GM21526 (cell line): ENCODE measurements at regions not wholly inside any gene's neighbourhood (a gene's known extent, or its start where the extent isn't known, plus 50 kb on each side); places are given as distances from the start of the nearest gene placed in this dataset.

Experiments used
- ATAC-seq: cut with Tn5 transposase; IDR thresholded peaks from one replicate; pipeline ENCODE4 v1.9.1; 2021; ENCODE audit warnings: moderate library complexity; ENCODE audit not compliant: unreplicated experiment, low FRiP score

DNA sequence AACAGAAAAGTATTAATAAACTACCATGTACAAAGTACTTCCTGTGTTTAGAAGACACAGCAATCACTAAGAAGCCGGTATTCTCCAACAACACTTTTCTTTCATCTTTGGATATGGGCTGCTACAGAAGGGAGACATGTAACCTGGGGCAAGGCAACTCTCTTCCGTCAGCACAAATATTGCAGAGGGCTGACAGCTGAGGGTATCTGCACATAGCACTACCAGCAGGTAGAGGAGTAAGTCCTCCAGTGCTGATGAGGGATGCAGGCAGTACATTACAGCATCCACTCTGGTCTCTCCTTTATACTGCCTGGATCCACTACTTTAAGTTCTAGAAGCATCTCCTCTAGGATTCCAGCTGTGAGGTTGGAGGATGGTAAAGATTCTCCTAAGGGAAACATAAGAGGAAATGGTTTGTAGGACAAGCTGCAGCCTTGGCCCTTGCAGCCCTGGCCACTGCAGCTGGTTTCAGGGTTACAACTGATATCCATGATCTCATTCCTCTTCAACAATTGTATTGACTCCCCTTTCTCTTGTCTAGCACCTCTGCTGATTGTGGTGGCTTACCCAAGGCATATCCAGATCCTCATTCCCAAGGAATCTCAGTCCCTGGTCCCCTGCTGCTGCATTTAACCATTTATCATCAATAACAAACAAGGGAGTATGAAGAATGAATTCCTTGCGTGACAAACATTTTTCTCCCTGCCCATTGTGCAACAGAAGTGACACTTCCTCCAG is 110.7 kb upstream of the ADGRF1 start:
- ATAC-seq: no peak

DNA sequence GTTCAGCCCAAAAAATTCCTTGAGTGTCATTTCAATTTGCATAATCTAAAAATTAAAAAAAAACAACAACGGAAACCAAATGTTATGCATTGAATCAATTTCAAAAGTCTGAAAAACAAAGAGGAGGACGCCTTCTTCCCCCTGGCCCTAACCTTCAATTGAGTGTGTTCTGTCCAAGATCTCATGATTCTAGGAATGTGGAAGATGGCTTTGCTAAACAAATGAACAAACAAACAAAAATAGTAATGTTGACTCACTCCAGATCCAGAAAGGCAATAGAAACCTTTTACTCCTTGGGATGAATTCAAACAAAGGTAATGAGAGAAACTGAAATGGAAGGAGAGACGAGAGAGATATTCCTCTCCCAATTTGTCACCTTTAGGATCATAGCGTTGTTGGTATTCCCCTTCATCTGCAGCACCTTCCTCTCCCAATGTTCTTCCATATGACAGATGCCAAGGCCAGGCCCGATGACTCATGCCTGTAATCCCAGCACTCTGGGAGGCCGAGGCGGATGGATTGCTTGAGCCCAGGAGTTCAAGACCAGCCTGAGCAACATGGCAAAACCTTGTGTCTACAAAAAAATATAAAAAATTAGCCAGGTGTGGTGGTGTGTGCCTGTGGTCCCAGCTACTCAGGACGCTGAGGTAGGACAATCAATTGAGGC is 109.2 kb upstream of the ADGRF1 start:
- no peak for ATAC-seq

DNA sequence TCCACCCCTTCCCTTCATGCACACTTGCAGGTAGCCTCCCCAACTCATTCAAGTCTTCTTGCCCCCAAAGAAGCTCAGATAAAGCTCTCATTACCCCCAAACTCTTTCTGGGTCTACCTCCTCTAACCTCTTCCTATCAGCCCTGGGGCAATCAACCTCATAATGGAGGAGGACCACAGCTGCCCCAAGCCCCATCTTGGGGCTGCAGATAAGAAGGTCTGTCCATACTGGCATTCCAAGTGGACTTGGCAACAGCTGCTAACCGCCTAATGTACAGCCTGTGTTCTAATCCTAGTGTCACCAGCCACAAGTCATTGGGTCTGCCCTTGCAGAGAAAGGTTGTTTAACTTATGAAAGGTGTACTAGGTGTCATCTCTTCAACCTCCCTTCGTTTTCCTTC is 107.4 kb upstream of the ADGRF1 start:
- no peak for ATAC-seq

DNA sequence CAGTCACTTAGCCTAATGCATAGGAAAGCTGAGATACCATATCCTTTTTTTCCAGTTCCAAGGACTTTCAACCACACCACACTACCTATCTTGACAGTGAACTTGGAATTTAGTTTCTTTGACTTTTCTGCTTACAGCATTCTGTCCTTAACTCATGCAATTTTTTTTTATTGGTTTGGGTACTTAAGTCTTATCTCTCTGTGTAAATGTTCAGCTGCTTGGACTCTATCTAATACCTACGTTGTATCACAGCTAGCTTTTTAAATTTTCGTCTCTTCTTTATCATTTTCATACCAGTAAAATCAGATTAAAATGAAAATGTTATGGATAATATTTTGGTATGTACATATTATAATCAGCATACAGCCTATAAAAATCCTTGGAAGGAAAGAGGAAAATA is 106.9 kb upstream of the ADGRF1 start:
- ATAC-seq: no peak

DNA sequence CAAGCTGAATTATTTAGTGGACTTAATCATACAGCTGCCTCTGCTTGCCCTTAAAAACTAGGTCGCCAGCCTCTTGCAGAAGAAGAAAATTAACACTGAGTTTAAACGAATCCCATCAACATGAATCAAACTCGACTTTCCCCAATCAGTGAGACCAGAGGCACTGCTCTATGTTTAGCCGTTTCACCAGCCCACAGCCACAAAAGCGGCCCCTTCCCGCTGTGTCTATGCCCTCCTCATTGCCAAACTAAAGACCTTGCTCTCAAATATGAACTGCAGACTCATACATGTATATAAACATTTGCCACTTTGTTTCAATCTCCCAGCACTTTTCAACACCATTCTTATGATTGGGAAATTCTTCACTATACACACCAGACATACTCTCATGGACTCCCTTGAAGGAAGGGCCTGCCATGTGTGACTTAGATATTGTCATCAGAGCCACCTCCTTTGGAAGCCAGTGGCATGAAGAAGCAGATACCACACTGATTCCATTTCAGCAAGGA is 105.8 kb upstream of the ADGRF1 start:
- no peak for ATAC-seq

DNA sequence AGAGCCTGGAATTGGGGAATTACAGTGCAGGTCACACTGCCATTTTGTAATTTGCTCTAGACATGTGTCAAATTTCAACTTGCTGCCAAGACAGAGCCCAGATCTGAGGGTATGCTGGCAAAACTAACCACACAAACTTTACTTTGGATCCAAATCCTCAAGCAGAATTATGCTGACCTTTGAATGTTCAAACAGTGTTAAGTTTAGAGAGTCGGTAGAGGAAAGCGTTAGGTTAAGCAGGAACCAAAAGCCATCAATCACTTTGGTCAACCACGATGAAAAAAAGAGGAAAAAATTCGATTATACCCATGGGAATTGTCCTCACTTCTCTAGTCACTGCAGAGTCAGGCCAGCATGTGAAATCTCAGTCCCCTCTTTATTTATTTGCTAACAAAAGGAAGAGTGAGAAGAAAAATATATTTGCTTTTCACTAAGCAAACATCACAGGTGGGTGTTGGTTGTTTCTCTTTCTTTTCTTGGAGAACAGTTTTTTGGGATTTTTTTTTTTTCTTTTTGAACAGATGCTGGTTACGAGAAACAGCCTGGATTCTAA is 105.1 kb upstream of the ADGRF1 start:
- no peak for ATAC-seq

DNA sequence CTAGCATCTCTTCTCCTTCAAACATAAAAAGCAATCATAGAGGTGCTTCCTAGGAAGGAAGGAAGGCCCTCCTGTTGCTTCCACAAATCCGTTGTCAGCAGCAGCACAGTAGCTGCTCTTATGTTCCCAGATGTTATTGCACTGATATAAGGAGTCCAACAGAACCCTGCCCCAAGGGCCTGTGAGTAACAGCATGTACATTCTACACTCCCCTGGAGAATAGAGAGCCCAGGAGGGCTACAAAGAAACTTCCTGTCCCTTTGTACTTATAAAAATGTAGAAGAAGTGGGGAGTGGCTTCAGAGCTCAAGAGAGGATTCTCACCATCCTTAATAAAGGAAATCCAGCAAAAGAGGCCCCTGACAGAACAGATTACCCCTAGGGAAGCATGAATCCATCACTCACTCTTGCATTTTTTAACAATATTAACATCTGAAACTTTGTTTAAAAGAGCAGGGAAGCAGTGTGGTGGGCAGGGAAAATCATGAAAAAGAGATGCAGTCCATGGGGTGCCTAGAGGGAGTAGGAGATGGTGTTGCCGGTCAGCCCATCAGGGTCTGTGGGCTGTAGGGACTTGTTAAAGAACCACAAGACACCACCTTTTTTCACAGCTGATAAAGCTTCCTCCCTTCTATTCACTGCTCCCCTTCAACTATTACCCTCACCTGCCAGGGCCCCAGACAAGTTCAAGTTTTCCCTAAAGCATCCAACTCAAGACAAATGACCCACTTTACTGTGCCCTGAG is 104.5 kb upstream of the ADGRF1 start:
- ATAC-seq: no peak

DNA sequence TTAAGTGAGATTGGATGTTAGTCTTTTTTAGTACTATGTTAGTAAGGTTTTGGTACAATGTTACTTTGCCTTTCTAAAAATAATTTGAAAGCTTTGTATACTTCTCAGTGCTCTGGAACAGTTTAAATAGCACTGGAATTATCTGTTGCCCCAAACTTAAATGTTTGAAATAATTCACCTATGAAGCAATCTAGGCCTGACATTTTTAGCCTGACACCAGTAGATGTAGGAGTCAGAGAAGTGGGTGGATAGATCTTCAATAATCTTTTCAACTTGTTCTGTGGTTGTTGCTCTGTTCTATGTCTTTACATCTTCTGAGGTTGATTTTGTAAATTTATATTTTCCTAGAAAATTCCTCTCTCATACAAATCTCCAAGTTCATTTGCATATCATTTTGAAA is 103.1 kb upstream of the ADGRF1 start:
- ATAC-seq: no peak

DNA sequence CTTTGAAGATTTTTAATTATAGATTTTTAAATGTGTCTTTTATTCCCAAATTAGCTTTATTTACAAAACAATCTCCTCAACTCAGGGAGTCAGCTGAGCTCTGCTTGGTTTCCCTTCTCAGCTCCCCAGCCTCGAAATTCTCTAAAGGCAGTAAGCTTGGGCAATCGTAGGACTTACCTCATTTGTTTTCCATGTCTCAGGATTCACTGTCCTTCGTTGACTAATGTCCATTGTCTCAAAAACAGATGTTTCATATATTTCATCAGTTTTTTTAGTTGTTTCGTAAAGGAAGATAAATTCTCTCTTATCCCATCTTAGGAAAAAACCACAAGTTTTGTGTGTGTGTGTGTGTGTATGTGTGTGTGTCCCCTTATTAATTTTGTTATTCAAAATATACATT is 102.2 kb upstream of the ADGRF1 start:
- no peak for ATAC-seq

DNA sequence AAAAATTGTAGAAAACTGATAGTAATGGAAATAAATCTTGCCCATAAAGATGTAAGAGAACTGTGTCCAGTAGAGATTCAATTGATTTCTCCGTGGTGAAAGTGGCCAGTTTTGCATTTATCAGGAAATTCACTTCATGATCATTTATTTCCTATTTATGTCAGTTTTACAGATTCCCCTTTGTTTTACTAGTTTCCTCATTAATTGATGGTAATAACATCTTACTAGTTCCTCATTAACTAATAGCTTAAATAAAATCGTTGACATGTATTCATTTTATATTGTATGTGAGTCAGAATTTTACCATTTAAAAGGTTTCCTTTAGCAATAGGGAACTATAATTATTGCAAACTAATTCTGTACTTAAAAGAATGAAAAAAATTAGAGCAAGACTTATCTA is 99.8 kb upstream of the ADGRF1 start:
- no peak for ATAC-seq

DNA sequence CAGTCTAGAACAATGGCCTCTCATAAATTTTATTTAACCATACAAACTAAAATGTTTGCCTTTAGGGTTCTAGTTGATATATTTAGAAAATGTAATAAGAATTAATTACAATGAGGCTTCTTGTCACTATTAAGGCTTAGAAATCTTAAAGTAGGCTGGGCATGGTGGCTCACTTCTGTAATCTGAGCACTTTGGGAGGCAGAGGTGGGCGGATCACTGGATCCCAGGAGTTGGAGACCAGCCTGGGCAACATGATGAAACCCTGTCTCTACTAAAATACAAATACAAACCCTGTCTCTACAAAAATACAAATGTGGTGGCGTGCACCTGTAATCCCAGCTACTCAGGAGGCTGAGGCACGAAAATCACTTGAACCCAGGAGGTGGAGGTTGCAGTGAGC is 99.0 kb upstream of the ADGRF1 start:
- no peak for ATAC-seq

DNA sequence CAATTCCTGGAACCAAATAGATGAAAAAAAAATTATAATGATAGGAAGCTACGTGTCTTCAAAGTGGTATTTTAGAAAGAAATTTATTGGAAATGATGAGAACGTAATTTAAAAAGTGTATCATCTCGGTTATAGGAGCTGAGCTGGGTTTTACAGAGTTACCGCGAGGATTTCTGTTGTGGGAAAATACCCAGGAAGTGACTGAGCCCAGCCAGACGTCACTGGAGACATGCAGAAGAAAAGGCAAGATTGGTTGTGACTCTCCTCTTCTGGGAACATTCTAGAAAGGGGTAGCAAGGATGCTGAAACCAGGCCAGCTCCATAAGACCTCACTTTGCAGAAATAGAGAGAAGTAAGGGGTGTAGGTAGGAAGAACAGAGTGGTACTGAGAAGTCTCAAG is 95.9 kb upstream of the ADGRF1 start:
- ATAC-seq: no peak

DNA sequence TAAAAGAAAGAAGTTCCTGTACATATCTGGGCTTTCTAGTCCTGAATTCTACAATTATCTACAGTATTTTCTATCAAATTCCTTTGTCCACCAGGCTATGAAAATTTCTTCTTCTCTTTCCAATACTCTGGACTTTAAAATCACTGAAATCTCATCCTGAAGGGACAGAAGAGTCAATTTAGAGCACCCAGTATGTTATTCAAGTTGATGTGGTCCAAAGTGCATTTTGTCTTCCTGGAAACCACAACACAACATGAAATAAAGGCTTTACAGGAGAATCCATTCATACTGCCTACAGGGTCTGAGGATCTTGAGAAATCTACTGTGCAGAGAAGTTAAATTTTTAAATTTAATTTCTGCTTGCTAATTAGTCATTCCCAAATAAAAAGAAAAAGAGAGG is 94.9 kb upstream of the ADGRF1 start:
- no peak for ATAC-seq

DNA sequence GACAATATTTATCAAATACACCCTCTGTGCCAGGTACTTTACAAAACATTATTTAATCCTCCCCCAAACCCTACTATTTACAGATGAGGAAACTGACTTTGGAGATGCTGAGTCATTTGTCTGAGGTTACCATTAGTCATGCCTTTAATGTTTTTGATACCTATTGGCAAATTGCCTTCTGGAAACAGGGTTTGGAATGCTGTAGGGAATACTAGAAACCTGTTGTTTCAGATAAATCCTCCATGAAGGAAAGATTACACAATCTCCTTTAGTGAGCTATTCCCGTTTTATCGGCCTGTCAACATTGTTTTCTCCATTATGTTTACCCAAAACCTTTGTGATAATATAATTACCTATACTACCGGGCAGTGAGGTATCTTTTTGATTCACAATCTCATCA is 93.6 kb upstream of the ADGRF1 start:
- no peak for ATAC-seq

DNA sequence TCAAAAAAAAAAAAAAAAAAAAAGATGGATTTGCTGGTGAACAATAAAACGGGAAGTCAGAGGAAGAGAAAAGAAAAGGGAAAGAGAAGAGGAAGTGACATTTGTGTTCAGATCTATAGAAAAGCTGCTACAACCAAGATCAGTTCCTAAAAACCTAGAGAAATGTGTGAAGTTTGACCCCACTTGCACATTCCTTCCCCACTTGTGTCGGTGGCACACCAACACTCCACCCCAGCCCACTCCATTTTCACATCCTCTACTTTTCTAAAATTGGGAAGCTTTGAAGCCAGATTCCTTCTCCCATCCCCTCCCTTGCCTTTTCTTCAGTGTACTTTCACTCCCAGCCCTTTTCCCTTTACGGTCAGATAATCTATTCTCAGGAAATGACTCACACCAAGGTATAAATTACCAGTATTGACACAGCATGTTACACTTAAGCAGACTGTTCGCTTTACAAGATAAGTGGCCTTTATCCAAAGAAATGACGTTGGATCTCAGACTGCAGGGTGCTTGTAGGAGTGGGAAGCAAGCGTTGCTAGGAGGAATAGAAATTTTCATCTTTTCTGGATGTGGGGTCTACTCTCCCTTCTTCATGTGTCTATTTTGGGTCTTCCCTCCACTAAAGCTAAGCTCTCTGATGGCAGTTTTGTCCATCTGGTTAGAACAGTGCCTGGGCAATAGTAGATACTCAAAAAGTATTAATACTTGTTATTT is 92.5 kb upstream of the ADGRF1 start:
- ATAC-seq: no peak

DNA sequence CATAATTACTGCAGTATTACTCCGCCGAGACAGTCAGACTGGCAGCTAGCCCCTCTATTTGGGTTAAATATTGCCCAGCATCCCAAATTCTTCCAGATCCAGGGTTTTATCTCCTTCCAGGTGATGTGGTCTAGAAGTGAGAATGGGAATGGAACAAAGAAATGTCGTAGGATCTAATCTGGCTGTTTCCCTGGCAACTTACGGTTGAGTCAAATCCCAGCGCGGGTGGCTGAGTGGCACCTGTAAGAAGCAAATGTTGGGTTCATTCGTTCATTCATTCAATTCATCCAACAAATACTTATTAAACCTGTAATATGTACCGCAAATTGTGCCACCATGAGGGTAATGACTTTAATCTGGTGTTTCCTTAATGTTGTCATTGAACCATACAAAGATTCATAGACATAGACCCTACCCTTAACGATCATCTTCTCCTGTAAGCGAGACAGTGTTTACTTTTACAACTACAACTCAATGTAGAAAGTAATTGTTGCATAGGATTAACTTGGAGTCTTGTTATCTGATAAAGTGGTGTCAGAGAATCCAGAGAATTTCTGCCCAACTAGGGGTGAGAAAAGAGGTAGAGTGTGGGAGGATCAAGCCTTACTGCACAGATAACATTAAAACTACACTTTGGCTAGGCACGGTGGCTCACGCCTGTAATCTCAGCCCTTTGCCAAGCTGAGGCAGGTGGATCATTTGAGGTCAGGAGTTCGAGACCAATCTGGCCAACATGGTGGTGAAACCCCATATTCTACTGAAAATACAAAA is 91.3 kb upstream of the ADGRF1 start:
- no peak for ATAC-seq

DNA sequence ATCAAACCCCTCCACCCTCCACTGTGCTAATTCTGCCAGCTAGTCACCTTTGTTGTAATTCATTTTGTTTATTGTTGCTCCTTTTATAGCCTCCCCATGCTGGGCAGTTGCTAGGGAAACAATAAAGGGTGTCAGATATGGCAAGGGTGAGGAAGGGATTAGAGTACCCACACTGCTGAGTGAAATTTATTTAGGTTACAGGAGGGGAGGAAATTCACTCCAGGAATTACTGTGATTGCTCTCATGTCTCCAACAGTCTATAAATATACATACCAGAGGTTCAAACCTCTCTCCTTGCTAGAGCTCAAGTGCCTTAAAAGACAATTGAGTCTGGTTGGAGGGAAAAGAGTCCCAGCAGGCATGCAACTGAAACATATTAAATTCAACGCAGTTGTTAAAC is 90.6 kb upstream of the ADGRF1 start:
- no peak for ATAC-seq

DNA sequence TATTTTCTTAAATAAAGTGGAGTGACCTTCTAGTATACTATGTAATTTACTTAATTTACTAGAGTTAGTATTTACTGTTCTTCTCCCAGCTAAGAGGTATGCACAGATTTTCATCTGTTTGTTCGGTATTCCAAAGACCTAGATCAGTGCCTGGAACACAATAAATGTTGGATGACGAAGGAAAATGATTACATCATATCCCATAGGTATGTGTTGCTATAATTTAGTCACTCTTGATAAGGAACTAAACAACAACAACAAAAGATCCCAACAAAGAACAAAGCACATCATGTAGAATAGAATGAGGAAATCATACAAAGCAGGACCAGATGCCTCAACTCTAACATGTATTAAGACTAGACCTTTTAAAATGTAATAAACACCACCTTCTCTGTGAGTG is 89.6 kb upstream of the ADGRF1 start:
- ATAC-seq: no peak

DNA sequence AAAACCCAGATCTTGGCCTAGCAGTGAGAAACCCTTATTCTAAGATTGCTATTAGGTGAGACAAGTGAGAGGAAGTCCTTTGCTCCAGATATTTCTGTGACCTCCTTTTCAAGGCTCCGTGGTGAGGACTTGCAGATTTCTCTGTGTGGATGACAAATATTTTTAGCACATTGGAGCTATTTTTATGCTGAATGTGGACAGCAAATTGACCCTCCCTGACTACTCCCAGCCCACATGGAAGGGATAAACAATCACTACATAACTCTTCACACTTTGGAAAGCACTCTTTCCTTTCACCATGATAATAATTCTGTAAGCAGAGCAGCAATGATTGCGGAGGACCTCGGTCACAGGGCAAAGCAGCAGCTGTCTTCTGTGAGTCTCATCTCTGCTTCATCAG is 88.0 kb upstream of the ADGRF1 start:
- no peak for ATAC-seq

DNA sequence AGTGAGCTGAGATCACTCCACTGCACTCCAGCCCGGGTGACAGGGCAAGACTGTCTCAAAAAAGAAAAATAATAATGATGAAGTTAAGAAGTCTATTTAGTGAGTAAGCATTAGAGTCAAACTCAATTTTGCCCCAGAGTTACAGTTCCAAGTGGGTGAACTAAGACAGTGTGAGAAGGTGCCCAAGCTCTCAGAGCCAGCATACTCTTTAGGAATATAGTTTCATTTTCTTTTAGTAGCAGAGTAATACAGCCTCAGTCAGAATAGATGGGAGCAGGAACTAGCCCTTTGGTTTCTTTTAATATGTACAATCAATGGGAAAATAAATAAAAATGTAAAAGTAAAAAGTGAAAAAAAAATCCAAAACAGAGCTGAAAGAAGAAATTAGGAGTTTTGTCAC is 87.0 kb upstream of the ADGRF1 start:
- no peak for ATAC-seq
